ENCODE measurements at regions not wholly inside any gene's neighbourhood (a gene's known extent, or its start where the extent isn't known, plus 50 kb on each side); places are given as distances from the start of the nearest gene placed in this dataset.
"Not testable (repeated sequence)": the region's sequence is repeated elsewhere in the genome, so short reads cannot be mapped to it uniquely, and the experiment has no call there.

DNA sequence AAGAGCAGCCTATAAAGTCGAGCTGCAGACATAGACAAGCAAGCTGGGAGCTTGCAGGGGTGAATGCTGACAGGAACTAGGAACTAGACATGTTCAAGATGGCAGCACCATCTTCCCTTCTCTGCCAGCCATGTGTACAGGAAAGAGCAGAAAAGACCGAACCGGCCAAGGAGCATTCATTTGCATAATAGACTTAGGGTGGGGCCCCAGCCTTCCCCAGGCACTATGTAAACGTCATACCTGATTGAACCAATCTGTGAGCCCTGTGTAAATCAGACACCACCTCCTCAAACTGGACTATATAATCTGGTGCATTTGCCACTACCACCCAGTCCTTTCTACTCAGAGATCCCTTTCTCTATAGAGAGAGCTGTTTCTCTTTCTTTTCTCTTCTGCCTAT lies 106.9 kb upstream of the FAM3C start:
- TF ChIP-seq CTCF (conservative IDR thresholded peaks at IDR 0.05), result no peak
- H3K27ac ChIP-seq, result no peak overlapping the region

DNA sequence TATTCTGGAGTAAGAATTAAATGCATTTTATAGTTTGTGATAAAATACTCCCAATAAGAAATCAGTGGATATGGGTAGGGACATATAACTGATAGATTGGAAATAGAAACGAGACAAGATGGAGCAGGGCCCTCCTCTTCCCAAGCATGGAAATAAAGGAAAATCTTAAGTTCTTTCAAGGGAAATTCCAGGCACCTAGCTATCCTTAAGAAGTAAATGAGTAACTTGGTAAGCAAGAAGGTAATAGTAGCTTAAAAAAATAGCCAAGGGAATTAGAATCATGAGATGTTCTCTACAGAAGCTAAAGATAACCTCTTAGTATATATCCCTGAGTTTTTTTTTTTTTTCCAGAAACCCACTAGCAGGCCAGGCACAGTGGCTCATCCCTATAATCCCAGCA lies 105.5 kb upstream of the FAM3C start:
- no peak for TF ChIP-seq CTCF (conservative IDR thresholded peaks at IDR 0.05)
- H3K27ac ChIP-seq, result no peak overlapping the region

DNA sequence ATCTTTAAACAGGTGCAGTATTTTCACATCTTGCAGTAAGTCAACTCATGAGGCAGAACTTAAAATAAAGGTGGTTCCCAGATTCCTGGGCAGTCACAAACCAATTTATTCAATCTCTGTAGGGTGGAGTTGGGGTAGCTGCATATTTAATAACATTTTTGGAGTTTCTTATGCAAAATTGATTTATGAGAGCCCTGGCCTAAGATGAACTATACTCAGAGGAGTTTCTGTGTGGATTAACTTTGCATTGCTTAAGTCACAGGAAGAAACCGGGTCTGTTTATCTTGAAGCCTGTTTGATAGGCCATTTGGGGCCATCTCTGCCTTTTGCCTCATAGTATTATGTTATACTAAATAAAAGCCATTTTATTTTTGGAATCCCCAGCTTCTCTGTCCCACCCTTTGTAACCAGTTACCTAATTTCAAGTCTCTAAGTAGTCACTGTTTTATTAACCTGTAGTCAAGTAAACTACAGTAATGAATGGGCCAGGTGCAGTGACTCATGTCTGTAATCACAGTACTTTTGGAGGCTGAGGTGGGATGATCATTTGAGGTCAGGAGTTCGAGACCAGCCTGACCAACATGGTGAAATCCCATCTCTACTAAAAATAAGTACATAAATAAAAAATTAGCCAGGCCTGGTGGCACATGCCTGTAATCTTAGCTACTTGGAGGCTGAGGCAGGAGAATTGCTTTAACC lies 104.4 kb upstream of the FAM3C start:
- no peak for TF ChIP-seq CTCF (conservative IDR thresholded peaks at IDR 0.05)

DNA sequence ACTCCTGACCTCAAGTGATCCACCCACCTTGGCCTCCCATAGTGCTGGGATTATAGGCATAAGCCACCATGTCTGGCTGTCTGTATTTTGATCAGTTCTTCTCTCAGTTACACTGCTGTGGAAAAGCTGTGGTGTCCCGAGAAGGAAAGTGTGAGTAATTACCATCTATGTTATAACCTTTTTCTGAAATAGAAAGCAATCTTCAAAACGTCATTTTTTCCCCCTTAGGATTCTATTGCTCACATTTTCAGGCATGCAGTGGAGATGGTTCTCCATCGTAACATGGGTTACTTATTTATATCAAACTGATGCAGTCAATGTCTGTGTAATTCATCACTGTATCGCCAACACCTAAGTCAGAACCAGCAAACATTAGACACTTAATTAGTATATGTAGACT lies 103.5 kb upstream of the FAM3C start:
- TF ChIP-seq CTCF (conservative IDR thresholded peaks at IDR 0.05), result no peak
- no peak overlapping the region for H3K27ac ChIP-seq

More for the DNA sequence above, 104.4 kb upstream of the FAM3C start:
- no peak overlapping the region for H3K27ac ChIP-seq

DNA sequence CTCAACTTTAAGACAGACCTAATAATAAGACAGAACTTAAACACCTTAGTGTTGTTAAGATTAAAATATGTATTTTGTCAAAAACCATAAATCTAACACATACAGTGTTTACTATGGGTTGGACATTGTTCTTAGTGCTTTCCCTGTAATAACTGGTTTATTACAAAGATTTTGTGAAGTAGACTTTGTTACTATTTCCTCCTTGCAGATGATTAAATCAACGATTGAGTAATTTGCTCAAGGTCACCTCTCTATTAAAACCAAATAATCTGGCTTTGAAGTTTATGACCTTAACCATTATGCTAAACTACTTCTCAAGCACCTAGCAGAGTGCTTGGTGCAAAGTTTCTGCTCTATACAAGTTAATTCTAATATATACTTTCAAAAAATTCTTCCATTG lies 102.7 kb upstream of the FAM3C start:
- TF ChIP-seq CTCF (conservative IDR thresholded peaks at IDR 0.05), result no peak
- H3K27ac ChIP-seq, result no peak overlapping the region

DNA sequence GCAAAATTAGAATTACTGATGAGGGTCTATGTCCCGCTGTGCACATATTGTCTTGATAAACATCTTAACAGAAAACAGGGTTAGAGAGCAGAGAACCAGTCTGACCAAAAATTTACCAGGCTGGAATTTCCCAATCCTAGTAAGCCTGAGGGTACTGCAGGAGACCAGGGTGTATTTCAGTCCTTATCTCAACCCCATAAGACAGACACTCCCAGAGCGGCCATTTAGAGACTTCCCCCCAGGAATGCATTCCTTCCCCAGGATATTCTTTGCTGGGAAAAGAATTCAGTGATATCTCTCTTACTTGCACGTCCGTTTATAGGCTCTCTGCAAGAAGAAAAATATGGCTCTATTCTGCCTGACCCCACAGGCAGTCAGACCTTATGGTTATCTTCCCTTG lies 101.4 kb upstream of the FAM3C start:
- not testable (repeated sequence) for H3K27ac ChIP-seq

- no peak for TF ChIP-seq CTCF (conservative IDR thresholded peaks at IDR 0.05)
- H3K27ac ChIP-seq, result no peak overlapping the region
Observed at GRCh38 chr7:121494516-121494915, 98.4 kb upstream of the FAM3C start.

DNA sequence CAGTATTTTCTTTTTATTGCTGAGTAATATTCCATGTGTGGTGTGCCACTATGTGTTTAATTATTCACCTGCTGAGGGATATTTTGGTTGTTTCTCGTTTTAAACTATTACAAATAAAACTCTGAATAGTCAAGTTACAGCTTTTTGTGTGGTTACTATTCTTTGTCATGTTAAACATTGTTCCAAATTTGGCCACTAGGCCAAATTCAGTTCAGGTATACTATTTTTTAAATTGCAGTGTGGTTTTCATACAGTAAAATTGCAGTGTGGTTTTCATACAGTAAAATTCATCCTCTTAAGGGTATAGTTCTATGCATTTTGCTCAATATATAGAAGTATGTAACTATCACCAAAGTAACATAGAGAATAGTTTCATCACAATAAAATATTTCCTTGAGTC lies 97.4 kb upstream of the FAM3C start:
- 0 out of 2 replicates have a peak, but pooled peaks have one; percentile 9 for TF ChIP-seq CTCF (conservative IDR thresholded peaks at IDR 0.05)
- no peak overlapping the region for H3K27ac ChIP-seq
